ENCODE measurements at regions not wholly inside any gene's neighbourhood (a gene's known extent, or its start where the extent isn't known, plus 50 kb on each side); places are given as distances from the start of the nearest gene placed in this dataset.

DNA sequence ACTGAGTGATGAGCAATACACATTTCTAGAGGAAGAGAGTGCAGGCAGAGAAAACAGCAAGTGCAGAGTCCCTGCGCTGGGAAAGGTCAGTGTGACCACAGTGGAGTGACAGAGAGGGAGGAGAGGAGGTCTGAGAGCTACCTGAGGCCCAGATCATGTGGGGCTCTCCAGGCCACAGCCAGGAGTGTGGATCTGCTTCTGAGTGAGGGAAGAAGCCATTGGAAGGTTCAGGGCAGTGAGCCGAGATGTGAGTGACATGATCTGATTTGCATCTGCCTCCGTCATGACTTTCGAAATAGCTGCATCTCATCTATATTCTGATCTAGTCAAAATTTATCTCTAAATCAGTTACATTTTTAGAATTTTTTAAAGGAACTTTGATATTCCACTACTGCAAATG, 367.1 kb downstream of the PREX1 start:
- no peak overlapping the region for H3K4me3 ChIP-seq (ENCODE audit: insufficient read depth in 1 of 2, low read depth in 1 of 2, low read length in 2 of 2)

DNA sequence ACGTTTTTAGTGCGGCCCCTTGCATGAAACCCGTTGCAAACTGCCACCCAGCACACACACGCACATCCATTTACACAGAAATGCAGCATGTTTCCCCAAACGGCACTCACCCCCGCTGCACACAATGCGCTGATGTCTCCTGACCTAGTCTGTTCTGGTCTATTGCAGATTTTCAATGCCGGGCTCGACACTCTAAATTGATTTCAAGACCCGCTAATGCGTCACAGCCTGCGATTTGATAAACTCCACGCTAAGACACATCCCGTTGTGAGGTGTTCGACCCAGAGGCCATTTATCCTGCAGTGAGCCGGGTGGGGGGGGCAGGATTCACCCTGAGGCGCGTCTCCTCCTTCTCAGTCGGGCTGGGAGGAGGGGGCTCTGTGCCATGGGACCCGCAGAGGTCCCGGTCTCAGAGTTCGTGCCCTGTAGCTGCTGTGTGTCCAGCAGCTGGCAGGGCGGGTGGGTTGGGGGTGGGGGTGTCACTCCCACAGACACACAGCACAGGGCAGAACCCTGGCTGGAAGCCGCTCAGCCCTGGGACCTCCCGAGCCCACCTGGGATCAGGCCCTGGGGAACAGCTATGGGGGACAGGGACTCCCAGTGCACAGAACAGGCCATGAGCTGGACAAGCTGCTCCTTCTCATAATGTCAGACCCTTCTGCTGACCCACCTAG, 367.9 kb downstream of the PREX1 start:
- Histone ChIP-seq H2AK5ac (ENCODE audit: low read length, severe bottlenecking) (no peak overlapping the region), H4K8ac (ENCODE audit: low read length) (no peak overlapping the region), H2AFZ (ENCODE audit: low read depth, low read length) (no peak overlapping the region), H2BK120ac (ENCODE audit: low read depth, low read length) (no peak overlapping the region), H3K36me3 (ENCODE audit: control insufficient read depth in 1 of 2, insufficient read depth in 2 of 2, low read depth in 1 of 2, low read length in 2 of 2) (no peaks in the 10 kb centered on the region), H3K4me1 (ENCODE audit: control insufficient read depth, insufficient read depth, low read depth, low read length) (peaks cover 2% of the 10 kb centered on the region), H3K9me3 (ENCODE audit: control insufficient read depth, low read length) (no peaks in the 10 kb centered on the region), H3K18ac (ENCODE audit: low read depth in 1 of 2, low read length in 2 of 2) (no peak overlapping the region), H3K14ac (ENCODE audit: low read length in 2 of 2) (no peak overlapping the region), H3K4me3 (ENCODE audit: insufficient read depth in 1 of 2, low read depth in 1 of 2, low read length in 2 of 2) (no peak overlapping the region), H3K79me1 (replicated peaks; ENCODE audit: low read length, poor library complexity, severe bottlenecking) (no peaks in the 10 kb centered on the region), H4K91ac (ENCODE audit: low read length) (no peak overlapping the region), H3K4me2 (ENCODE audit: low read length, poor library complexity, severe bottlenecking) (no peak overlapping the region), H3K27me3 (ENCODE audit: control insufficient read depth in 1 of 2, insufficient read depth in 1 of 2, low read length in 2 of 2) (peaks cover 23 to 30% of the 10 kb centered on the region in 2 experiments), H2BK15ac (ENCODE audit: low read depth, poor library complexity, severe bottlenecking) (no peak overlapping the region), H3K4ac (ENCODE audit: low read depth in 1 of 2, low read length in 2 of 2) (no peak overlapping the region), H3K27ac (ENCODE audit: low read length, poor library complexity, severe bottlenecking) (no peak overlapping the region), H2BK5ac (ENCODE audit: low read depth, low read length, poor library complexity, severe bottlenecking) (no peak overlapping the region), H3K9ac (ENCODE audit: low read length) (no peak overlapping the region), H2BK12ac (ENCODE audit: low read length in 2 of 2) (no peak overlapping the region), H3K23ac (ENCODE audit: low read length in 2 of 2) (no peak overlapping the region)
- WGBS = 92% methylated on average over 24 of the region's 25 CpGs
- no peak for DNase-seq

More for the DNA sequence above, 367.1 kb downstream of the PREX1 start:
- Histone ChIP-seq H2BK15ac (ENCODE audit: low read depth, poor library complexity, severe bottlenecking) (no peak overlapping the region), H3K9ac (ENCODE audit: low read length) (no peak overlapping the region), H3K23ac (ENCODE audit: low read length in 2 of 2) (no peak overlapping the region), H3K9me3 (ENCODE audit: control insufficient read depth, low read length) (no peaks in the 10 kb centered on the region), H2BK5ac (ENCODE audit: low read depth, low read length, poor library complexity, severe bottlenecking) (no peak overlapping the region), H2BK12ac (ENCODE audit: low read length in 2 of 2) (no peak overlapping the region), H2BK120ac (ENCODE audit: low read depth, low read length) (no peak overlapping the region), H3K27ac (ENCODE audit: low read length, poor library complexity, severe bottlenecking) (no peak overlapping the region), H3K79me1 (replicated peaks; ENCODE audit: low read length, poor library complexity, severe bottlenecking) (no peaks in the 10 kb centered on the region), H3K4ac (ENCODE audit: low read depth in 1 of 2, low read length in 2 of 2) (no peak overlapping the region), H3K18ac (ENCODE audit: low read depth in 1 of 2, low read length in 2 of 2) (no peak overlapping the region), H3K4me1 (ENCODE audit: control insufficient read depth, insufficient read depth, low read depth, low read length) (peaks cover 2% of the 10 kb centered on the region), H2AFZ (ENCODE audit: low read depth, low read length) (no peak overlapping the region), H4K91ac (ENCODE audit: low read length) (no peak overlapping the region), H2AK5ac (ENCODE audit: low read length, severe bottlenecking) (no peak overlapping the region), H3K4me2 (ENCODE audit: low read length, poor library complexity, severe bottlenecking) (no peak overlapping the region), H3K27me3 (ENCODE audit: control insufficient read depth in 1 of 2, insufficient read depth in 1 of 2, low read length in 2 of 2) (peaks cover 15 to 24% of the 10 kb centered on the region in 2 experiments), H3K14ac (ENCODE audit: low read length in 2 of 2) (no peak overlapping the region), H3K36me3 (ENCODE audit: control insufficient read depth in 1 of 2, insufficient read depth in 2 of 2, low read depth in 1 of 2, low read length in 2 of 2) (no peaks in the 10 kb centered on the region), H4K8ac (ENCODE audit: low read length) (no peak overlapping the region)
- 91% methylated on average over 1 of the region's 4 CpGs for WGBS
- no peak for DNase-seq

DNA sequence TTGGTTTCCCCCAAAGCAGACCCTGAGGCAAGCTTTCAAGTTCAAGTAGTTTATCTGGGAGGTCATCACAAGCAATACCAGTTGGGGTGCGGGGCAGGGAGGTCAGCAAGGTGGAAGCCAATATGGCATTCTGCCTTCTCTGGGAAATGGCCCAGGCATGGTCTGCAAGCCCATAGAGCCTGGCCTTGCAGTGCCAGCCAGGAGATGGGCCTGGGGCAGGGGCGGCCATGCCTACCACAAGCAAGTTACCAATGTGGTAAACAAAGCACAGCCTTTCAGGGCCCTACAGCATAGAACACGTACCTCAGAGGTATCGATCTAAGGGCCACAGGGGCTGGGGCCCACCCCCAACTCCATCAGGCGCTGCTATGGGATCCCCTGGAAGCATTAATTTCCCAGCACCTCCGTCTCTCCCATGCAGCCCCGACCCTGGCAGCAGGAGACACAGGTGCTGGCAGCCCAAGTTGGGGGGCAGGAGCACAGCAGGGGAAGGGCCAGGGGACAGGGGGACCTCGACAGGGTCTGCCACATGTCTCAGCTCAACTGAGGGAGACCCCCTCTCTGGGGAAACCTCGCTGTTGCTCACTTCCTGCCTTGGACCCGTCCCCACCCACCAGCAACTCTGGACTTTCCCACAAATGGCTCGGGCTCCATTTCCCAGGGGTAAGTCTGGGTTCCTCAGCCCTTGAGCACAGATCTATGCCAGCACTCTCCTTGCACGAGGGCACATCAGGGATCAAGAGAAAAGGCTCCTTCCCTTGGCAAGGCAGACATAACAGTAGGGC, 369.0 kb downstream of the PREX1 start:
- Histone ChIP-seq H3K23ac (ENCODE audit: low read length in 2 of 2) (peak overlapping the region in 1 of 2 experiments; percentile 29), H3K18ac (ENCODE audit: low read depth in 1 of 2, low read length in 2 of 2) (no peak overlapping the region), H3K9me3 (ENCODE audit: control insufficient read depth, low read length) (no peaks in the 10 kb centered on the region), H3K36me3 (ENCODE audit: control insufficient read depth in 1 of 2, insufficient read depth in 2 of 2, low read depth in 1 of 2, low read length in 2 of 2) (no peaks in the 10 kb centered on the region), H3K27me3 (ENCODE audit: control insufficient read depth in 1 of 2, insufficient read depth in 1 of 2, low read length in 2 of 2) (peaks cover 30 to 34% of the 10 kb centered on the region in 2 experiments), H2BK12ac (ENCODE audit: low read length in 2 of 2) (no peak overlapping the region), H2AK5ac (ENCODE audit: low read length, severe bottlenecking) (no peak overlapping the region), H3K14ac (ENCODE audit: low read length in 2 of 2) (no peak overlapping the region), H2BK5ac (ENCODE audit: low read depth, low read length, poor library complexity, severe bottlenecking) (no peak overlapping the region), H2BK15ac (ENCODE audit: low read depth, poor library complexity, severe bottlenecking) (no peak overlapping the region), H4K8ac (ENCODE audit: low read length) (no peak overlapping the region), H3K9ac (ENCODE audit: low read length) (no peak overlapping the region), H3K27ac (ENCODE audit: low read length, poor library complexity, severe bottlenecking) (no peak overlapping the region), H3K4me1 (ENCODE audit: control insufficient read depth, insufficient read depth, low read depth, low read length) (no peaks in the 10 kb centered on the region), H3K79me1 (replicated peaks; ENCODE audit: low read length, poor library complexity, severe bottlenecking) (no peaks in the 10 kb centered on the region), H2BK120ac (ENCODE audit: low read depth, low read length) (no peak overlapping the region), H3K4ac (ENCODE audit: low read depth in 1 of 2, low read length in 2 of 2) (no peak overlapping the region), H3K4me3 (ENCODE audit: insufficient read depth in 1 of 2, low read depth in 1 of 2, low read length in 2 of 2) (no peak overlapping the region), H2AFZ (ENCODE audit: low read depth, low read length) (no peak overlapping the region), H3K4me2 (ENCODE audit: low read length, poor library complexity, severe bottlenecking) (no peak overlapping the region), H4K91ac (ENCODE audit: low read length) (no peak overlapping the region)
- DNase-seq = no peak
- WGBS = 73% methylated on average over 12 of the region's 12 CpGs

DNA sequence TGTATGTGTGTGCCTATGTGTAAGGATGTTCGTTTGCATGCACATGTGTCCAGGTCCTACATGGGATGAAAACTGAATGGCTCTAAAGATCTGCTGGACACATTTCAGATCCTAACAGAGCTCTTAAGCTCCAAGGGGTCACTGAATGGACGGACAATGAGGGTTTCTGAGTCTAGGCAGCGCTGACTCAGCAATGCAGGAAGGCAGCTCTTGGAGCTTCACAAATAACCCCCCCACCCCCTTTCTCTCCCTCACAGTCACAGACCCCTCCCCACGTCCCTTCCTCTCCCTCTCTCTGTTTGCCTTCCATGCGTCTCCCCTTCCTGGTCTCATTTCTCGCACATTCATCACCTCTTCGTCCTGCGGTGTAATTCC, 369.8 kb downstream of the PREX1 start:
- Histone ChIP-seq H3K79me1 (replicated peaks; ENCODE audit: low read length, poor library complexity, severe bottlenecking) (no peaks in the 10 kb centered on the region), H3K4me3 (ENCODE audit: insufficient read depth in 1 of 2, low read depth in 1 of 2, low read length in 2 of 2) (no peak overlapping the region), H2BK120ac (ENCODE audit: low read depth, low read length) (no peak overlapping the region), H3K4ac (ENCODE audit: low read depth in 1 of 2, low read length in 2 of 2) (no peak overlapping the region), H4K8ac (ENCODE audit: low read length) (no peak overlapping the region), H2AFZ (ENCODE audit: low read depth, low read length) (no peak overlapping the region), H3K9me3 (ENCODE audit: control insufficient read depth, low read length) (no peaks in the 10 kb centered on the region), H2BK5ac (ENCODE audit: low read depth, low read length, poor library complexity, severe bottlenecking) (no peak overlapping the region), H3K9ac (ENCODE audit: low read length) (no peak overlapping the region), H3K36me3 (ENCODE audit: control insufficient read depth in 1 of 2, insufficient read depth in 2 of 2, low read depth in 1 of 2, low read length in 2 of 2) (no peaks in the 10 kb centered on the region), H3K18ac (ENCODE audit: low read depth in 1 of 2, low read length in 2 of 2) (no peak overlapping the region), H2BK15ac (ENCODE audit: low read depth, poor library complexity, severe bottlenecking) (no peak overlapping the region), H4K91ac (ENCODE audit: low read length) (no peak overlapping the region), H3K27ac (ENCODE audit: low read length, poor library complexity, severe bottlenecking) (no peak overlapping the region), H3K4me1 (ENCODE audit: control insufficient read depth, insufficient read depth, low read depth, low read length) (no peaks in the 10 kb centered on the region), H2BK12ac (ENCODE audit: low read length in 2 of 2) (no peak overlapping the region), H3K27me3 (ENCODE audit: control insufficient read depth in 1 of 2, insufficient read depth in 1 of 2, low read length in 2 of 2) (peaks cover 29 to 35% of the 10 kb centered on the region in 2 experiments), H3K14ac (ENCODE audit: low read length in 2 of 2) (no peak overlapping the region), H2AK5ac (ENCODE audit: low read length, severe bottlenecking) (no peak overlapping the region), H3K23ac (ENCODE audit: low read length in 2 of 2) (no peak overlapping the region), H3K4me2 (ENCODE audit: low read length, poor library complexity, severe bottlenecking) (no peak overlapping the region)
- no peak for DNase-seq
- 75% methylated on average over 8 of the region's 8 CpGs for WGBS
